Upper lobe of right lung (tissue), 1 donor: ENCODE measurements at regions not wholly inside any gene's neighbourhood (a gene's known extent, or its start where the extent isn't known, plus 50 kb on each side); places are given as distances from the start of the nearest gene placed in this dataset.

Experiments
- ATAC-seq: fragments of 200-7000 bp; cut with Tn5 transposase; one replicate; pipeline ENCODE4 v1.9.1; 2020; ENCODE audit warnings: mild to moderate bottlenecking, moderate library complexity
- DNase-seq: peaks from one replicate; pipeline ENCODE4 v3.0.0-alpha.2; 2020
- H3K27ac ChIP-seq: fragments of 200-600 bp; one replicate; pipeline ENCODE4 v1.8.0; 2022
- H3K27me3 ChIP-seq: fragments of 200-600 bp; one replicate; pipeline ENCODE4 v1.8.0; 2022; ENCODE audit warnings: mild to moderate bottlenecking
- H3K36me3 ChIP-seq: fragments of 200-600 bp; one replicate; pipeline ENCODE4 v1.8.0; 2022
- H3K4me1 ChIP-seq: fragments of 200-600 bp; one replicate; pipeline ENCODE4 v1.8.0; 2022
- H3K4me3 ChIP-seq: fragments of 200-600 bp; one replicate; pipeline ENCODE4 v1.8.0; 2022; ENCODE audit warnings: mild to moderate bottlenecking
- H3K9me3 ChIP-seq: fragments of 200-600 bp; one replicate; pipeline ENCODE4 v1.8.0; 2022
- intact Hi-C: fragments of 100-400 bp; cut with DNase I; formaldehyde crosslinking; loops from one replicate; pipeline ENCODE4 v1.11.0; 2022
- TF ChIP-seq, protein P1 (sequence below): fragments of 200-600 bp; IDR thresholded peaks from one replicate; pipeline ENCODE4 v1.8.0; 2022; ENCODE audit warnings: antibody characterized with exemption
- donor health status: DM: no; HTN: yes; CAD: no; lungs with severe emphysema.

DNA sequence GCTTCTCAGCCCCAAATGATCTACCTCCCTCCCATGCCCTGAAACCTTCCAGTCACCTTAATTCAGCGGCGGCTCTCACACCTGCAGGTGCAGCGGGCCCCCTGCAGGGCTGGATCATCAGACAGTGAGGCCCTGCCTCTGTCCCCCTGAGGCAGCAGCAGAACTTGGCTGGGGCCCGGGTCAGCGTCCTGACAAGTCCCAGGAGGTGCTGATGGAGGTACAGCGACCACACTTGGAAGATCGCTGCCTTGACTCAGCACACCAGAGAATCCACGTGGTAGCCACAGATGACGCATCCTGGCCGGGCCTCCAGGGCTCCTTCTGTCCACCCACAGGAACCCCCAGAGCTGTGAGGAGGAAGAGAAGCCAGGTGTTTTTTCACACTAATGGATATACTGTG is 116.4 kb upstream of the THBS2 start:
- H3K27me3 ChIP-seq, result no peaks in the 10 kb centered on the region
- no peaks in the 10 kb centered on the region for H3K4me1 ChIP-seq
- ATAC-seq (no peak), DNase-seq (peak; percentile 57)
- H3K36me3 ChIP-seq, result no peaks in the 10 kb centered on the region
- H3K4me3 ChIP-seq, result no peak overlapping the region
- TF ChIP-seq, protein P1, sequence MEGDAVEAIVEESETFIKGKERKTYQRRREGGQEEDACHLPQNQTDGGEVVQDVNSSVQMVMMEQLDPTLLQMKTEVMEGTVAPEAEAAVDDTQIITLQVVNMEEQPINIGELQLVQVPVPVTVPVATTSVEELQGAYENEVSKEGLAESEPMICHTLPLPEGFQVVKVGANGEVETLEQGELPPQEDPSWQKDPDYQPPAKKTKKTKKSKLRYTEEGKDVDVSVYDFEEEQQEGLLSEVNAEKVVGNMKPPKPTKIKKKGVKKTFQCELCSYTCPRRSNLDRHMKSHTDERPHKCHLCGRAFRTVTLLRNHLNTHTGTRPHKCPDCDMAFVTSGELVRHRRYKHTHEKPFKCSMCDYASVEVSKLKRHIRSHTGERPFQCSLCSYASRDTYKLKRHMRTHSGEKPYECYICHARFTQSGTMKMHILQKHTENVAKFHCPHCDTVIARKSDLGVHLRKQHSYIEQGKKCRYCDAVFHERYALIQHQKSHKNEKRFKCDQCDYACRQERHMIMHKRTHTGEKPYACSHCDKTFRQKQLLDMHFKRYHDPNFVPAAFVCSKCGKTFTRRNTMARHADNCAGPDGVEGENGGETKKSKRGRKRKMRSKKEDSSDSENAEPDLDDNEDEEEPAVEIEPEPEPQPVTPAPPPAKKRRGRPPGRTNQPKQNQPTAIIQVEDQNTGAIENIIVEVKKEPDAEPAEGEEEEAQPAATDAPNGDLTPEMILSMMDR, result no peak
- no peaks in the 10 kb centered on the region for H3K9me3 ChIP-seq
- intact Hi-C loops, result no loop called here
- H3K27ac ChIP-seq, result no peak overlapping the region

DNA sequence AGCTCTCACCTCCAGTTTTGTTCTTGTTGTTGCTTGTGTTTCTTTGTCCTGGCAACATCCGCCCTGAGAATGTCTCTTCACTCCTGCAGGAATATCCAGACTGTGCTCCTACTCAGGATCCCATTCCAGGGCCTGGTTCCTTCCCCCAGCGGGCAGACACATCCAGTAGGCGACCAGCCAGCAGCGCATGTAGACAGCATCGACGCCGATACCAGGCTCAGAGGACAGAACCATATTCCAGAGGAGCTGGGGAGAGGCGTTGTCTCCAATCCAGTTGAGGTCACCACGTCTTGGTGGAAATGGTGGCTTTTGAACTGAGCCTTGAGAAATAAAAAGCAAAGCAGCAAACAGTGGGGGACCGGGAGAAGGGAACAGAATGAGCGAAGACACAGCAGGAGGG is 114.6 kb upstream of the THBS2 start:
- H3K27ac ChIP-seq, result no peak overlapping the region
- no peaks in the 10 kb centered on the region for H3K9me3 ChIP-seq
- H3K36me3 ChIP-seq, result no peaks in the 10 kb centered on the region
- no peaks in the 10 kb centered on the region for H3K27me3 ChIP-seq
- H3K4me1 ChIP-seq, result no peaks in the 10 kb centered on the region
- ATAC-seq (no peak), DNase-seq (no peak)
- intact Hi-C loops, result no loop called here
- TF ChIP-seq, protein P1, result no peak
- H3K4me3 ChIP-seq, result no peak overlapping the region

DNA sequence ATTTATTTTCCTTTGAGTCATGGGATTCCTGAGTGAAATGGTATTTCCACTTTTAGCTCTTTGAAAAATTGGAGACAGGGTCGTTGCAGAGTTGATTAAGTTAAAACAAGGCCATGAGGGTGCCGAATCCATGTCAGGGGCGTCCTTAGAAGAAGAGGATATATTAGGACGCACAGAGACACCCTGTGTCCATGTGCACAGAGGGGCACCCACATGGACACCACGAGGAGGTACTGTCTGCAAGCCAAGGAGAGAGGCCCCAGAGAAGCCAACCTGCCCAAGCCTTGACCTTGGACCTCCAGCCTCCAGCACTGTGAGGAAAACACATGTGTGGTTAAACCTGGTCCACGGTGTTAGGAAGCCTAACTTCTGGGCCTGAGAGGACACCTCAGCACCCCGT is 113.9 kb upstream of the THBS2 start:
- H3K4me3 ChIP-seq, result no peak overlapping the region
- no peak for ATAC-seq
- intact Hi-C loops, result no loop called here

DNA sequence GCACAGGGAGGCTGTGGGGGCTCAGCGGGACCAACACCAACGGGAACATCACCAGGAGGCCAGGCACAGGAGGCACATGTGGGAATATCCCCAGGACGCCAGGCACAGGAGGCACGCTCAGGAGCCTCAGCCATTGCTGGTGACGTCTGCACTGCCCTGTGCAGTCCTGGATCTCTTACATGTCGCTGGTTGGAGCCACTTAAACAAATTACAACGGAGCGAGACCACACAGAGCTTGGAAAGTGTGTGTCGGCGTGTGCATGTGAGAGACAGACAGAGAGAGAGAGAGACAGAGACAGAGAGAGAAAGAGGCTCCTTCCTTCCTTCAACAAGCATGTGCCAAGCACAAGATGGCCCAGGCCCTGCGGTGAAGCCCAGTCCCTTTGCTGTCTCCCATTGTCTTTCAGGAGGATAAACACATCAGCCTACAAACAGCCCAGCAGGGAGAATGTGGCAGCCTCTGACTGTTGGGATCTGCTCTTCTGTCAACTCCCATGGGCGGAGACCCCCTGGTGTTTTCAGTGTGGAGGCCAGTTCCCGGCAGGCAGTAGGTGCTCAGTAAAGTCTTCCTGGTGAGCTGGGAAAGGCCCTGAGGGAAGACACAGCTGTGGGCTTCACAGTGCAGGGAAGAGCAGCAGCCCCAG is 112.7 kb upstream of the THBS2 start:
- intact Hi-C loops, result no loop called here
- Histone ChIP-seq H3K4me1 (no peaks in the 10 kb centered on the region), H3K9me3 (no peaks in the 10 kb centered on the region), H3K36me3 (no peaks in the 10 kb centered on the region), H3K4me3 (no peak overlapping the region), H3K27ac (no peak overlapping the region), H3K27me3 (no peaks in the 10 kb centered on the region)
- DNase-seq (no peak), ATAC-seq (no peak)
- TF ChIP-seq, protein P1, result no peak

More for the DNA sequence above, 113.9 kb upstream of the THBS2 start:
- Histone ChIP-seq H3K36me3 (no peaks in the 10 kb centered on the region), H3K27me3 (no peaks in the 10 kb centered on the region), H3K4me1 (no peaks in the 10 kb centered on the region), H3K9me3 (no peaks in the 10 kb centered on the region), H3K27ac (no peak overlapping the region)
- no peak for DNase-seq
- TF ChIP-seq, protein P1, result no peak

DNA sequence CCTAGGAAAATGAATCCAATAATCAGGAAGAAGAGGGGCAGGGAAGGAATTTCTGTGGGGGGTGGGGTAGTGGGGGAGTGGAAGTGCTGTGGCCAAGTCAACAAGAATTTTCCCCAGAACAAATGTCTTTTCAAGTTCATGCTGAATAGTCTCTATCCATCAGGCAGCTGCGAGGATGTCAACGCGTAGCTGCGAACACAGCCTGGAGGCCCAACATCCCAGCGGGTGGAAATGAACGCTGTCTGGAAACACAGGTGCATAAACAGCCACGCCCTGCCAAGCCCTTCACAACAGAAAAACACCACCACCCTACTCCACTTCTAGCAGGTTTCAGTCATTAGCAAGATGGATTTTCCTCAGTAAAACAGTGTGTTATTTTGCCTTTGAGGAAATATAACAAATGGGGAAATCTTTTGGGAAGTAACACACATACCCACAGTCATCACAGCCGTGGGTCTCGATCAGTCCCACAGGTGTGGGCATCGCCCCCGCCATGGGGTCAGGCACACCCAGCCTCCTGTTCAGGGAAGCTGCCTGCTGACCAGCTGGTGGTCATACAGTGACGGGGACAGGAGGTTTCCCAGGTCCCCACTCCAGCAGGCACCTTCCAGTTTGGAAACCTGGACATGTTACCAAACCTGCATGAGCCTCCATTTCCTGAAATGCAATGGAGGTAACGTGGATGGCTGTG is 112.1 kb upstream of the THBS2 start:
- intact Hi-C loops, result no loop called here
- H3K9me3 ChIP-seq, result no peaks in the 10 kb centered on the region
- H3K4me3 ChIP-seq, result no peak overlapping the region

More for the DNA sequence above, 112.1 kb upstream of the THBS2 start:
- TF ChIP-seq, protein P1, result no peak
- no peaks in the 10 kb centered on the region for H3K27me3 ChIP-seq
- ATAC-seq (no peak), DNase-seq (no peak)
- H3K27ac ChIP-seq, result no peak overlapping the region
- no peaks in the 10 kb centered on the region for H3K36me3 ChIP-seq
- H3K4me1 ChIP-seq, result no peaks in the 10 kb centered on the region
